AG10803 (cell line): ENCODE measurements at regions not wholly inside any gene's neighbourhood (a gene's known extent, or its start where the extent isn't known, plus 50 kb on each side); places are given as distances from the start of the nearest gene placed in this dataset.

ENCODE experiments used
- DNase-seq: peaks from one replicate; pipeline ENCODE4 v3.0.0; 2010; ENCODE audit warnings: low read depth
- H3K4me3 ChIP-seq: 2 replicates; pipeline ENCODE4 v1.5.1; 2011; ENCODE audit warnings: mild to moderate bottlenecking, low read length, control low read depth
- TF ChIP-seq, protein P1 (sequence below): conservative IDR thresholded peaks from 2 replicates; pipeline ENCODE4 v1.5.1; 2011; ENCODE audit warnings: mild to moderate bottlenecking, low read length, control low read depth, inconsistent platforms

DNA sequence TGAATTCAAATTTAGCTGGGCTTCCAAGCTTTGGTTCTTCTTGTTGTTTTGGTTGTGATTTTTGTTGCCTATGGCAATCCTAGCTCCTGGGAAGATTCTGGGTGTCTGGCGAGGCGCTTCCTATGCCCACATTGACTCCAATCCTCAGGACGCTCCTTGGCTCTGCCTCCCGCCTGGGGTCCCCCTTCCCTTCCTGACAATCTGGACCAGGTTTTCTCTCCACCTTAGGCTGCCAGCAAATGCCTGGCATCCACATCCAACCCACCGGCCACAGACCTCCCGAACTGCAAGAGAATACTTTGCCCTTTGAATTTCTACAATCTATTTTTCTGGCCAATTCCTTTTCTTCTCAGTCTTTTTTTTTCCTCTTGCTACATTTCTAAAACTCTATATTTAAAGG, 186.9 kb upstream of the UBL3 start:
- peak; percentile 34 for DNase-seq
- no peak overlapping the region for H3K4me3 ChIP-seq
- TF ChIP-seq, protein P1, sequence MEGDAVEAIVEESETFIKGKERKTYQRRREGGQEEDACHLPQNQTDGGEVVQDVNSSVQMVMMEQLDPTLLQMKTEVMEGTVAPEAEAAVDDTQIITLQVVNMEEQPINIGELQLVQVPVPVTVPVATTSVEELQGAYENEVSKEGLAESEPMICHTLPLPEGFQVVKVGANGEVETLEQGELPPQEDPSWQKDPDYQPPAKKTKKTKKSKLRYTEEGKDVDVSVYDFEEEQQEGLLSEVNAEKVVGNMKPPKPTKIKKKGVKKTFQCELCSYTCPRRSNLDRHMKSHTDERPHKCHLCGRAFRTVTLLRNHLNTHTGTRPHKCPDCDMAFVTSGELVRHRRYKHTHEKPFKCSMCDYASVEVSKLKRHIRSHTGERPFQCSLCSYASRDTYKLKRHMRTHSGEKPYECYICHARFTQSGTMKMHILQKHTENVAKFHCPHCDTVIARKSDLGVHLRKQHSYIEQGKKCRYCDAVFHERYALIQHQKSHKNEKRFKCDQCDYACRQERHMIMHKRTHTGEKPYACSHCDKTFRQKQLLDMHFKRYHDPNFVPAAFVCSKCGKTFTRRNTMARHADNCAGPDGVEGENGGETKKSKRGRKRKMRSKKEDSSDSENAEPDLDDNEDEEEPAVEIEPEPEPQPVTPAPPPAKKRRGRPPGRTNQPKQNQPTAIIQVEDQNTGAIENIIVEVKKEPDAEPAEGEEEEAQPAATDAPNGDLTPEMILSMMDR: no peak

DNA sequence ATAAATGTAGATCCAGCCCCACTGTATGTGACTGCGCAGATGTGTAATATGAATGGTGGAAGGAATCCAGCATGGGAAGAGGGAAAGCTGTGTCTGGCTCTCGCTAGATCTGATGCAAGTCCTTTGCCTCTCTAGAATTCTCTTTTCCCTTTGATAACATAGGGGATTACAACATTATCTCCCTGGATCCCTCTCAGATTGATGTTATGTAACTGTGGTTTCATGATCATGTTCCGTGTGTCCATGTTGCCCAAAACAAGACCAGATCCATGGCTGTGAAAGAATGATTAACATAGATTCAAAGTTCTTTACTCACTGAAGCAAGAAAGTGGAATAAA, 184.0 kb upstream of the UBL3 start:
- no peak overlapping the region for H3K4me3 ChIP-seq
- peak; percentile 93 for DNase-seq
- TF ChIP-seq, protein P1: no peak

DNA sequence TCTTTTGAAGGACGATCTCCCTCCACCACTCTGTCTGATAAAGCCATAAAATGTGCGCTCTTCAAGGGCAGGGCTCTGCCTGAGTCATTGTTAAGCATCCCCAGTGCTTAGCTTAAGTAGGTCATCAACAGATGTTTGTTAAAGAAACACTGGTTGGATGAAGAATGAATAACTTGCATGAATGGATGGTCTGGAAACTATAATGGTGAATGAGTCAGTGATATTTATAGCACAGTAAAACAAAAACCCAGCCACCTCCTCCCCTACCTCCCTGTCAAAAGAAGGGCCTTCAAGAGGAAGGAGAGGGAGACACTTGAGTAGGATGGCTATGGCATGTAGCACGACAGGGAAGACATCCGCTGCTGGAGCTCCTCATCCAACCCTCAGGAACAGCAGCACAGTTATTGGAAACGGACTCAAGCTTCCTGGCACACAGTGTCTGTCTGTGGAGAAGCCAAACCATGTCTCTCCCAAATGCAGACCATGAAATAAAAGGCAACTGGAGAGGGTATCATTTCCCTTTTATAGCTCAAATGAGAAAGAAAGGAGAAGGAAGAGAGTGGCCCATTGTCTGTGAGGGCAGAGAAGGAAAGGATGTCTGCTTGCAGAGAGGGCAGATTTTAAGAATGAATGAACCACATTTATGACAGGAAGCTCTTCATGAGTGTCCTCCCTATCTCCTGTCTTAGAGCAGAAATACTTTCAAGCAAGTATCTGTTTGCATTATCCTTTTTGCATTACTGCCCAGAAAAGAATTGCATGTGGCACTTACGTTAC, 183.5 kb upstream of the UBL3 start:
- DNase-seq: peak; percentile 95
- TF ChIP-seq, protein P1: no peak
- peak overlapping the region; percentile 24 for H3K4me3 ChIP-seq

DNA sequence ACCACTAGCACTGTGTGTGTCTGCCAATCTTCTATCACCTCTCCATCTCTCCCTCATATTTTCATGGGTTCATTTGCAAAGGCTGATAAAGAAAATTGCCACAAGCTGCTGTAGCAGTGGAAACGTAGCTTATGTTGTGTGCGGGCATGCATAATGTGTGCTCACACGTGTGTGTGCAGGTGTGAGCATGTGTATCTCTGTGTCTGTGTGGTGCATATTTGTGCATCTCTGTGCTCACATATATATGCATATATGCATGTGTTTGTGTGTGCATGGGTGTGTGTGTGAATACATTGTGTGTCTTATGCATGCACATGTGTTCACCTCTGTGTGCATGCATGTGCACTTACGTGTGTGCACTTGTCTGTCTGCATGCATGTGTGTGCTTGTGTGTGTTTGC, 181.8 kb upstream of the UBL3 start:
- no peak overlapping the region for H3K4me3 ChIP-seq
- TF ChIP-seq, protein P1: no peak

DNA sequence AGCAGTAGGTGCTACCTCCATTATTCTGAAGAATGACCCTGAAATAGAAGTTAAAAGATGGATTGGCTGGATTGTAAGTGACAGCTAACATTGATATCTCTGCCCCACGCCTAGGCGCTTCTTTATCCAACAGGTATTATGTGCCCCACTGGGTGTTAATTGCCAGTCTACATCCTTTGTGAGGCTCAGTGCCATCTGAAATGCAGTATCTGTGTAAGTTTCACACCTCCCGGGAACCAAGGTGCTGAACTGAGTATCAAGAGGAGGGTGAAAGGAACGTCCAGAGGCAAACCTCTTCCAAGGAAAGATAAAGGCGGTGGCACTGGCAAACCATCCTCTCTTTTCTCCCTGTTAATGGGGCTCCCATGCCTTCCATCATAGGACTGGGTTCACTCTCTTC, 181.1 kb upstream of the UBL3 start:
- DNase-seq: no peak
- no peak overlapping the region for H3K4me3 ChIP-seq
- TF ChIP-seq, protein P1: no peak

More for the DNA sequence above, 181.8 kb upstream of the UBL3 start:
- no peak for DNase-seq

DNA sequence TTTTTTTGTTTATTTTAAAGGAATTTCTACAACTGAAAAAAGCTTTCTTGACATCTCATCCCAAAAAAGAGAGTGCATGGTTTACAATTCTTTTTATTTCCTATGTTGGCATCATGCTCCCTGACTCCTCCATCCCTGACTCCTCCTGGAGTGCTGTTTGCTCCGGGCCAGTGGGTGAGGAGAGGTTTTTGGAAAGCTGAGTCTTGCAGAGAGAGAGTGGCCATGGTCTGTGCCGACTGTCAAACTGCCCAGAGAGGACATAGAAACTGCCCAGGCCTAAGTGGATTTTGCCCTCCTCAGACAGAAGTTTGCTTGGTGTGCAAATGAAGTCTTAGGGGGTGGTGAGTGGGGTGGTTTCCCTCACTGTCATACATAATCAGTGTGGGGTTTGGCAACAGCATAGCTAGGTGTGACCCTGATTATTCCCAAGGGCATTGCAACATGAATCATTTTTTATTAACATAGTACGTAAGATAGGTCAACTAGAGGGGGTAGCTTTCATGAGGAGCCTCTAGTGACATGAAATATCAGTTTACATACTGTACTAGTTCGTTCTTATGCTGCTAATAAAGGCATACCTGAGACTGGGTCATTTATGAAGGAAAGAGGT, 179.8 kb upstream of the UBL3 start:
- DNase-seq: no peak
- no peak overlapping the region for H3K4me3 ChIP-seq
- TF ChIP-seq, protein P1: no peak
